CD14-positive monocyte (primary cell): ENCODE measurements at regions not wholly inside any gene's neighbourhood (a gene's known extent, or its start where the extent isn't known, plus 50 kb on each side); places are given as distances from the start of the nearest gene placed in this dataset.

Experiments used
- DNase-seq, 3 donors: peaks; one replicate each; pipeline ENCODE4 v3.0.0-alpha.2; 2011 to 2022
- H2AFZ ChIP-seq: 2 replicates; pipeline ENCODE4 v1.6.0; 2012; ENCODE audit warnings: mild to moderate bottlenecking, low read depth, low read length, inconsistent platforms; ENCODE audit not compliant: insufficient read depth, poor library complexity, severe bottlenecking
- H3K27ac ChIP-seq, 2 donors: 1 replicate in 1 of 2; 2 replicates in 1 of 2; pipeline ENCODE4 v1.5.1; 2012 to 2013; ENCODE audit warnings: low read length in 2 of 2, control low read depth in 1 of 2, inconsistent platforms in 1 of 2, low read depth in 1 of 2, mild to moderate bottlenecking in 1 of 2
- H3K27me3 ChIP-seq, 2 donors: one replicate each; pipeline versions ENCODE4 v1.6.0 to v1.6.1; 2011 to 2013; ENCODE audit warnings: low read length in 2 of 2; ENCODE audit not compliant: control insufficient read depth in 2 of 2, insufficient read depth in 2 of 2
- H3K36me3 ChIP-seq, 2 donors: replicated peaks in 1 of 2; 1 replicate in 1 of 2; 2 replicates in 1 of 2; pipeline versions ENCODE4 v1.5.1 to v1.6.1; 2012 to 2013; ENCODE audit warnings: low read length in 2 of 2, control low read depth in 1 of 2, inconsistent platforms in 1 of 2, mild to moderate bottlenecking in 1 of 2; ENCODE audit not compliant: insufficient read depth in 2 of 2, control insufficient read depth in 1 of 2
- H3K4me1 ChIP-seq, 2 donors: 1 replicate in 1 of 2; 2 replicates in 1 of 2; pipeline versions ENCODE4 v1.5.1 to v1.6.1; 2012 to 2013; ENCODE audit warnings: low read length in 2 of 2, control low read depth in 1 of 2, inconsistent platforms in 1 of 2, mild to moderate bottlenecking in 1 of 2, moderate library complexity in 1 of 2; ENCODE audit not compliant: insufficient read depth in 2 of 2, control insufficient read depth in 1 of 2
- H3K4me2 ChIP-seq: replicated peaks from 2 replicates; pipeline ENCODE3; 2012; ENCODE audit warnings: low read length, moderate library complexity, mild to moderate bottlenecking; ENCODE audit not compliant: poor library complexity, severe bottlenecking; ENCODE audit errors: extremely low read depth
- H3K4me3 ChIP-seq, 3 experiments: fragments of 200-600 bp in 1 of 3; sonication (generic) in 1 of 3; replicated peaks in 1 of 3; 1 replicate in 2 of 3; 2 replicates in 1 of 3; pipeline ENCODE4 v1.5.1; 2011 to 2013; ENCODE audit warnings: low read length in 3 of 3, mild to moderate bottlenecking in 3 of 3, control low read depth in 2 of 3, low read depth in 2 of 3, inconsistent platforms in 1 of 3, moderate library complexity in 1 of 3
- H3K79me2 ChIP-seq: 2 replicates; pipeline ENCODE4 v1.6.0; 2012; ENCODE audit warnings: mild to moderate bottlenecking, control low read depth, inconsistent platforms, low read length, moderate library complexity; ENCODE audit not compliant: insufficient read depth
- H3K9ac ChIP-seq: 2 replicates; pipeline ENCODE4 v1.6.0; 2017; ENCODE audit warnings: low read length, mild to moderate bottlenecking; ENCODE audit not compliant: insufficient read depth, poor library complexity, severe bottlenecking
- H3K9me3 ChIP-seq, 2 donors: replicated peaks in 1 of 2; 1 replicate in 1 of 2; 2 replicates in 1 of 2; pipeline versions ENCODE4 v1.5.1 to v1.6.1; 2012 to 2013; ENCODE audit warnings: low read length in 2 of 2, control low read depth in 1 of 2; ENCODE audit not compliant: control insufficient read depth in 1 of 2, insufficient read depth in 1 of 2
- H4K20me1 ChIP-seq: 2 replicates; pipeline ENCODE4 v1.6.0; 2012; ENCODE audit warnings: mild to moderate bottlenecking, low read length, control low read depth, moderate library complexity; ENCODE audit not compliant: insufficient read depth
- H3K27ac Mint-ChIP-seq, 7 donors: one replicate each; pipeline ENCODE4 v1.8.0; 2020; ENCODE audit warnings: mild to moderate bottlenecking in 7 of 7, mixed read lengths in 7 of 7, moderate library complexity in 6 of 7, inconsistent platforms in 2 of 7
- H3K27me3 Mint-ChIP-seq, 3 donors: one replicate each; pipeline ENCODE4 v1.8.0; 2021 to 2022; ENCODE audit warnings: low read depth in 3 of 3, mild to moderate bottlenecking in 3 of 3, mixed read lengths in 3 of 3, moderate library complexity in 3 of 3, inconsistent platforms in 1 of 3
- H3K36me3 Mint-ChIP-seq, 2 donors: one replicate each; pipeline ENCODE4 v1.8.0; 2020; ENCODE audit warnings: mixed read lengths in 2 of 2, inconsistent platforms in 1 of 2, mild to moderate bottlenecking in 1 of 2
- H3K4me1 Mint-ChIP-seq: one replicate; pipeline ENCODE4 v1.8.0; 2020; ENCODE audit warnings: mild to moderate bottlenecking, mixed read lengths
- H3K4me3 Mint-ChIP-seq, 2 donors: one replicate each; pipeline ENCODE4 v1.8.0; 2020; ENCODE audit warnings: mild to moderate bottlenecking in 2 of 2, mixed read lengths in 2 of 2, moderate library complexity in 1 of 2
- H3K9me3 Mint-ChIP-seq, 7 donors: one replicate each; pipeline ENCODE4 v1.8.0; 2020 to 2022; ENCODE audit warnings: mixed read lengths in 7 of 7, mild to moderate bottlenecking in 6 of 7, moderate library complexity in 6 of 7, inconsistent platforms in 2 of 7
- CTCF ChIP-seq: fragments of 200-600 bp; IDR thresholded peaks from one replicate; pipeline ENCODE4 v1.8.0; 2022; ENCODE audit warnings: antibody characterized with exemption, mild to moderate bottlenecking
- WGBS: methylation state at CpG from one replicate; pipeline ENCODE4 v1.1.5; 2013; ENCODE audit warnings: missing lambda C conversion rate; ENCODE audit not compliant: insufficient coverage; 5-methylcytosine and 5-hydroxymethylcytosine counted together
- intact Hi-C, 2 donors: fragments of 100-400 bp; cut with micrococcal nuclease; formaldehyde crosslinking; loops; one replicate each; pipeline versions ENCODE4 v1.15.0 to v1.15.1; 2023

GRCh38 chr2:221097949-221098348, 474.2 kb downstream of the EPHA4 start:
- H3K4me1 ChIP-seq: no peaks in the 10 kb centered on the region
- H3K9me3 ChIP-seq: no peaks in the 10 kb centered on the region
- no peak overlapping the region for H3K4me3 ChIP-seq
- no peak overlapping the region for H3K27ac ChIP-seq
- H3K79me2 ChIP-seq: no peaks in the 10 kb centered on the region
- H3K27ac Mint-ChIP-seq: no peak overlapping the region
- H3K27me3 Mint-ChIP-seq: peaks cover 0 to 2% (median 0%) of the 10 kb centered on the region in 3 donors
- H3K36me3 Mint-ChIP-seq: no peaks in the 10 kb centered on the region
- H3K36me3 ChIP-seq: no peaks in the 10 kb centered on the region
- no peak overlapping the region for H2AFZ ChIP-seq
- H3K9me3 Mint-ChIP-seq: peaks cover 0 to 9% (median 0%) of the 10 kb centered on the region in 7 donors
- DNase-seq: no peak
- WGBS: 60% methylated on average over 4 of the region's 7 CpGs
- no peak overlapping the region for H3K4me3 Mint-ChIP-seq
- H3K4me2 ChIP-seq: no peak overlapping the region
- intact Hi-C loops: no loop called here
- no peaks in the 10 kb centered on the region for H3K4me1 Mint-ChIP-seq
- no peaks in the 10 kb centered on the region for H4K20me1 ChIP-seq
- no peak overlapping the region for H3K9ac ChIP-seq
- TF ChIP-seq CTCF: no peak
- no peaks in the 10 kb centered on the region for H3K27me3 ChIP-seq

GRCh38 chr2:221100467-221101089, 471.5 kb downstream of the EPHA4 start:
- Histone ChIP-seq H2AFZ (no peak overlapping the region), H3K9me3 (no peaks in the 10 kb centered on the region), H3K4me3 (no peak overlapping the region), H3K9ac (no peak overlapping the region), H3K27ac (no peak overlapping the region), H3K27me3 (no peaks in the 10 kb centered on the region), H3K4me1 (peaks cover 0 to 8% of the 10 kb centered on the region in 2 donors), H3K79me2 (no peaks in the 10 kb centered on the region), H3K4me2 (no peak overlapping the region), H4K20me1 (no peaks in the 10 kb centered on the region), H3K36me3 (no peaks in the 10 kb centered on the region)
- intact Hi-C loops: no loop called here
- Mint-ChIP-seq H3K27me3 (peaks cover 0 to 2% (median 0%) of the 10 kb centered on the region in 3 donors), H3K9me3 (peaks cover 0 to 9% (median 0%) of the 10 kb centered on the region in 7 donors), H3K4me3 (no peak overlapping the region), H3K4me1 (peaks cover 14% of the 10 kb centered on the region), H3K36me3 (no peaks in the 10 kb centered on the region), H3K27ac (no peak overlapping the region)
- 51% methylated on average over 6 of the region's 11 CpGs for WGBS
- DNase-seq: no peak
- no peak for TF ChIP-seq CTCF
